HG03565 (cell line): ENCODE measurements at regions not wholly inside any gene's neighbourhood (a gene's known extent, or its start where the extent isn't known, plus 50 kb on each side); places are given as distances from the start of the nearest gene placed in this dataset.

Experiments used
- ATAC-seq: cut with Tn5 transposase; IDR thresholded peaks from one replicate; pipeline ENCODE4 v1.9.1; 2021; ENCODE audit warnings: mild to moderate bottlenecking, moderate library complexity; ENCODE audit not compliant: unreplicated experiment

- no peak for ATAC-seq
Observed at GRCh38 chr2:163541943-163542342, 193.9 kb downstream of the FIGN start.

GRCh38 chr2:163541495-163541894 is 194.3 kb downstream of the FIGN start:
- no peak for ATAC-seq

GRCh38 chr2:163528640-163529217 is 207.1 kb downstream of the FIGN start:
- ATAC-seq: no peak

- no peak for ATAC-seq
Observed at GRCh38 chr2:163527381-163527780, 208.4 kb downstream of the FIGN start.

GRCh38 chr2:163518762-163519161 is 217.0 kb downstream of the FIGN start:
- no peak for ATAC-seq

GRCh38 chr2:163515836-163516235 is 220.0 kb downstream of the FIGN start:
- ATAC-seq: no peak

- no peak for ATAC-seq
Observed at GRCh38 chr2:163505281-163505680, 230.5 kb downstream of the FIGN start.

- ATAC-seq: no peak
Observed at GRCh38 chr2:163493359-163494298, 242.2 kb downstream of the FIGN start.

GRCh38 chr2:163491850-163492249 is 244.0 kb downstream of the FIGN start:
- no peak for ATAC-seq

GRCh38 chr2:163490281-163490680 is 245.5 kb downstream of the FIGN start:
- ATAC-seq: no peak

- no peak for ATAC-seq
Observed at GRCh38 chr2:163481515-163481914, 254.3 kb downstream of the FIGN start.

- no peak for ATAC-seq
Observed at GRCh38 chr2:163479599-163479998, 256.2 kb downstream of the FIGN start.

GRCh38 chr2:163475815-163476214 is 260.0 kb downstream of the FIGN start:
- no peak for ATAC-seq

GRCh38 chr2:163474889-163475288 is 260.9 kb downstream of the FIGN start:
- no peak for ATAC-seq

- no peak for ATAC-seq
Observed at GRCh38 chr2:163474319-163474744, 261.5 kb downstream of the FIGN start.

GRCh38 chr2:163471947-163472346 is 263.9 kb downstream of the FIGN start:
- no peak for ATAC-seq

- ATAC-seq: no peak
Observed at GRCh38 chr2:163469561-163469962, 266.2 kb downstream of the FIGN start.

- ATAC-seq: no peak
Observed at GRCh38 chr2:163467251-163467630, 268.6 kb downstream of the FIGN start.

- no peak for ATAC-seq
Observed at GRCh38 chr2:163466331-163467250, 269.2 kb downstream of the FIGN start.

- no peak for ATAC-seq
Observed at GRCh38 chr2:163465440-163465839, 270.4 kb downstream of the FIGN start.

GRCh38 chr2:163463411-163463810 is 272.4 kb downstream of the FIGN start:
- no peak for ATAC-seq
